ENCODE measurements at regions not wholly inside any gene's neighbourhood (a gene's known extent, or its start where the extent isn't known, plus 50 kb on each side); places are given as distances from the start of the nearest gene placed in this dataset.
A peak's percentile ranks its signal among the peaks of the same experiment; 100 is the strongest.

- no peaks in the 10 kb centered on the region for H3K4me1 ChIP-seq (ENCODE audit: low read depth, poor library complexity, severe bottlenecking)
- H4K20me1 ChIP-seq (ENCODE audit: insufficient read depth) = no peaks in the 10 kb centered on the region
- H2AFZ ChIP-seq (ENCODE audit: low read depth) = no peak overlapping the region
- no peaks in the 10 kb centered on the region for H3K36me3 ChIP-seq (ENCODE audit: insufficient read depth)
- TF ChIP-seq CTCF (conservative IDR thresholded peaks at IDR 0.05; ENCODE audit: low read depth, low read length) = no peak
- no peaks in the 10 kb centered on the region for H3K79me2 ChIP-seq (ENCODE audit: insufficient read depth, low read depth)
- no peak overlapping the region for H3K4me3 ChIP-seq (IDR thresholded peaks at IDR 0.05; ENCODE audit: insufficient read depth, low read depth, low read length)
- no peaks in the 10 kb centered on the region for H3K27me3 ChIP-seq (ENCODE audit: insufficient read depth, low read depth)
- H3K4me2 ChIP-seq = no peak overlapping the region
- H3K9ac ChIP-seq = no peak overlapping the region
- no peak overlapping the region for H3K27ac ChIP-seq
Observed at GRCh38 chr18:45439851-45440645, 175.2 kb upstream of the SLC14A2 start.

GRCh38 chr18:45441110-45441847 lies 174.0 kb upstream of the SLC14A2 start:
- Histone ChIP-seq H3K4me3 (IDR thresholded peaks at IDR 0.05; ENCODE audit: insufficient read depth, low read depth, low read length) (no peak overlapping the region), H3K4me2 (no peak overlapping the region), H3K4me1 (ENCODE audit: low read depth, poor library complexity, severe bottlenecking) (no peaks in the 10 kb centered on the region), H3K9ac (no peak overlapping the region), H4K20me1 (ENCODE audit: insufficient read depth) (no peaks in the 10 kb centered on the region), H2AFZ (ENCODE audit: low read depth) (no peak overlapping the region), H3K79me2 (ENCODE audit: insufficient read depth, low read depth) (no peaks in the 10 kb centered on the region), H3K27ac (no peak overlapping the region), H3K27me3 (ENCODE audit: insufficient read depth, low read depth) (no peaks in the 10 kb centered on the region), H3K36me3 (ENCODE audit: insufficient read depth) (no peaks in the 10 kb centered on the region)
- TF ChIP-seq CTCF (conservative IDR thresholded peaks at IDR 0.05; ENCODE audit: low read depth, low read length) = peak; percentile 41; the same call in 1 of the 2 replicates

- no peak overlapping the region for H3K27ac ChIP-seq
- no peaks in the 10 kb centered on the region for H3K36me3 ChIP-seq (ENCODE audit: insufficient read depth)
- H2AFZ ChIP-seq (ENCODE audit: low read depth) = no peak overlapping the region
- H3K9ac ChIP-seq = no peak overlapping the region
- H4K20me1 ChIP-seq (ENCODE audit: insufficient read depth) = no peaks in the 10 kb centered on the region
- H3K4me3 ChIP-seq (IDR thresholded peaks at IDR 0.05; ENCODE audit: insufficient read depth, low read depth, low read length) = no peak overlapping the region
- TF ChIP-seq CTCF (conservative IDR thresholded peaks at IDR 0.05; ENCODE audit: low read depth, low read length) = no peak
- no peaks in the 10 kb centered on the region for H3K27me3 ChIP-seq (ENCODE audit: insufficient read depth, low read depth)
- no peaks in the 10 kb centered on the region for H3K4me1 ChIP-seq (ENCODE audit: low read depth, poor library complexity, severe bottlenecking)
- H3K79me2 ChIP-seq (ENCODE audit: insufficient read depth, low read depth) = no peaks in the 10 kb centered on the region
- no peak overlapping the region for H3K4me2 ChIP-seq
Observed at GRCh38 chr18:45444040-45444439, 171.2 kb upstream of the SLC14A2 start.

- Histone ChIP-seq H3K27ac (no peak overlapping the region), H3K4me3 (IDR thresholded peaks at IDR 0.05; ENCODE audit: insufficient read depth, low read depth, low read length) (no peak overlapping the region), H3K4me1 (ENCODE audit: low read depth, poor library complexity, severe bottlenecking) (no peaks in the 10 kb centered on the region), H4K20me1 (ENCODE audit: insufficient read depth) (no peaks in the 10 kb centered on the region), H3K4me2 (no peak overlapping the region), H3K27me3 (ENCODE audit: insufficient read depth, low read depth) (no peaks in the 10 kb centered on the region), H3K9ac (no peak overlapping the region), H2AFZ (ENCODE audit: low read depth) (no peak overlapping the region), H3K79me2 (ENCODE audit: insufficient read depth, low read depth) (no peaks in the 10 kb centered on the region), H3K36me3 (ENCODE audit: insufficient read depth) (no peaks in the 10 kb centered on the region)
- no peak for TF ChIP-seq CTCF (conservative IDR thresholded peaks at IDR 0.05; ENCODE audit: low read depth, low read length)
Observed at GRCh38 chr18:45447355-45448265, 167.7 kb upstream of the SLC14A2 start.

Measured in KMS-11 (cell line).